HG03139 (cell line): ENCODE measurements at regions not wholly inside any gene's neighbourhood (a gene's known extent, or its start where the extent isn't known, plus 50 kb on each side); places are given as distances from the start of the nearest gene placed in this dataset.

Experiments used
- ATAC-seq: cut with Tn5 transposase; IDR thresholded peaks from one replicate; pipeline ENCODE4 v1.9.1; 2021; ENCODE audit not compliant: unreplicated experiment

GRCh38 chr22:48705159-48705916 is 1122.3 kb downstream of the BRD1 start:
- ATAC-seq: no peak

- ATAC-seq: no peak
Observed at GRCh38 chr22:48704335-48704734, 1123.3 kb downstream of the BRD1 start.

- no peak for ATAC-seq
Observed at GRCh38 chr22:48703265-48703941, 1124.3 kb downstream of the BRD1 start.

GRCh38 chr22:48702573-48703264 is 1125.0 kb downstream of the BRD1 start:
- no peak for ATAC-seq

GRCh38 chr22:48701296-48702030 is 1126.2 kb downstream of the BRD1 start:
- no peak for ATAC-seq

- no peak for ATAC-seq
Observed at GRCh38 chr22:48700566-48701295, 1126.9 kb downstream of the BRD1 start.

- ATAC-seq: no peak
Observed at GRCh38 chr22:48700180-48700565, 1127.5 kb downstream of the BRD1 start.

GRCh38 chr22:48699511-48699910 is 1128.2 kb downstream of the BRD1 start:
- ATAC-seq: no peak

GRCh38 chr22:48698618-48699017 is 1129.1 kb downstream of the BRD1 start:
- no peak for ATAC-seq

- ATAC-seq: no peak
Observed at GRCh38 chr22:48697694-48698276, 1129.9 kb downstream of the BRD1 start.

GRCh38 chr22:48697223-48697622 is 1130.5 kb downstream of the BRD1 start:
- no peak for ATAC-seq

GRCh38 chr22:48696371-48696770 is 1131.3 kb downstream of the BRD1 start:
- ATAC-seq: no peak

GRCh38 chr22:48695731-48696305 is 1131.9 kb downstream of the BRD1 start:
- ATAC-seq: no peak

GRCh38 chr22:48695251-48695650 is 1132.4 kb downstream of the BRD1 start:
- no peak for ATAC-seq

- no peak for ATAC-seq
Observed at GRCh38 chr22:48694296-48694883, 1133.3 kb downstream of the BRD1 start.

- no peak for ATAC-seq
Observed at GRCh38 chr22:48693377-48694135, 1134.1 kb downstream of the BRD1 start.

GRCh38 chr22:48692734-48693376 is 1134.8 kb downstream of the BRD1 start:
- no peak for ATAC-seq

- ATAC-seq: no peak
Observed at GRCh38 chr22:48691431-48691851, 1136.2 kb downstream of the BRD1 start.
